RPMI7951 (cell line): ENCODE measurements at regions not wholly inside any gene's neighbourhood (a gene's known extent, or its start where the extent isn't known, plus 50 kb on each side); places are given as distances from the start of the nearest gene placed in this dataset.

ENCODE experiments used
- DNase-seq: peaks from one replicate; pipeline ENCODE4 v3.0.0-alpha.2; 2012; ENCODE audit warnings: low read depth

GRCh38 chr12:66910366-66910974, 231.6 kb upstream of the GRIP1 start:
- DNase-seq = no peak

- DNase-seq = no peak
Measured at GRCh38 chr12:66915306-66915904, 236.5 kb upstream of the GRIP1 start.

GRCh38 chr12:66916189-66916588, 237.3 kb upstream of the GRIP1 start:
- DNase-seq = no peak

GRCh38 chr12:66919466-66919865, 240.6 kb upstream of the GRIP1 start:
- no peak for DNase-seq

- no peak for DNase-seq
Measured at GRCh38 chr12:66920205-66920604, 241.3 kb upstream of the GRIP1 start.

GRCh38 chr12:66921151-66921550, 242.3 kb upstream of the GRIP1 start:
- DNase-seq = no peak

GRCh38 chr12:66925083-66925482, 246.2 kb upstream of the GRIP1 start:
- DNase-seq = no peak

GRCh38 chr12:66929121-66929520, 250.2 kb upstream of the GRIP1 start:
- no peak for DNase-seq

- DNase-seq = no peak
Measured at GRCh38 chr12:66931091-66931490, 252.2 kb upstream of the GRIP1 start.

- DNase-seq = no peak
Measured at GRCh38 chr12:66932126-66932525, 253.2 kb upstream of the GRIP1 start.

GRCh38 chr12:66934302-66935062, 255.6 kb upstream of the GRIP1 start:
- DNase-seq = no peak

GRCh38 chr12:66941150-66941549, 262.3 kb upstream of the GRIP1 start:
- no peak for DNase-seq

- DNase-seq = no peak
Measured at GRCh38 chr12:66942741-66943465, 264.0 kb upstream of the GRIP1 start.

- no peak for DNase-seq
Measured at GRCh38 chr12:66944365-66944764, 265.5 kb upstream of the GRIP1 start.

GRCh38 chr12:66945189-66945817, 266.4 kb upstream of the GRIP1 start:
- DNase-seq = no peak

- DNase-seq = no peak
Measured at GRCh38 chr12:66947119-66947518, 268.2 kb upstream of the GRIP1 start.

- no peak for DNase-seq
Measured at GRCh38 chr12:66952668-66953067, 273.8 kb upstream of the GRIP1 start.

GRCh38 chr12:66956300-66956699, 277.4 kb upstream of the GRIP1 start:
- DNase-seq = no peak

- DNase-seq = no peak
Measured at GRCh38 chr12:66959276-66959675, 280.4 kb upstream of the GRIP1 start.

- DNase-seq = no peak
Measured at GRCh38 chr12:66960006-66960405, 281.1 kb upstream of the GRIP1 start.

- no peak for DNase-seq
Measured at GRCh38 chr12:66960704-66961690, 282.1 kb upstream of the GRIP1 start.
